ENCODE measurements at regions not wholly inside any gene's neighbourhood (a gene's known extent, or its start where the extent isn't known, plus 50 kb on each side); places are given as distances from the start of the nearest gene placed in this dataset.
"Not testable (repeated sequence)": the region's sequence is repeated elsewhere in the genome, so short reads cannot be mapped to it uniquely, and the experiment has no call there.

GRCh38 chr5:90285581-90285980 lies 124.0 kb downstream of the CETN3 start:
- DNase-seq (ENCODE audit: low spot score): no peak

GRCh38 chr5:90284375-90284774 lies 125.2 kb downstream of the CETN3 start:
- no peak for DNase-seq (ENCODE audit: low spot score)

- no peak for DNase-seq (ENCODE audit: low spot score)
These were observed 130.5 kb downstream of the CETN3 start for GRCh38 chr5:90279091-90279490.

GRCh38 chr5:90274216-90274615 lies 135.3 kb downstream of the CETN3 start:
- DNase-seq (ENCODE audit: low spot score): no peak

GRCh38 chr5:90267646-90268045 lies 141.9 kb downstream of the CETN3 start:
- DNase-seq (ENCODE audit: low spot score): no peak

- no peak for DNase-seq (ENCODE audit: low spot score)
These were observed 144.1 kb downstream of the CETN3 start for GRCh38 chr5:90265545-90265857.

- DNase-seq (ENCODE audit: low spot score): peak; percentile 41
These were observed 144.6 kb downstream of the CETN3 start for GRCh38 chr5:90264689-90265544.

- no peak for DNase-seq (ENCODE audit: low spot score)
These were observed 146.3 kb downstream of the CETN3 start for GRCh38 chr5:90263102-90263820.

GRCh38 chr5:90251447-90251846 lies 158.1 kb downstream of the CETN3 start:
- DNase-seq (ENCODE audit: low spot score): no peak

- no peak for DNase-seq (ENCODE audit: low spot score)
These were observed 160.9 kb downstream of the CETN3 start for GRCh38 chr5:90248640-90249039.

- not testable (repeated sequence) for DNase-seq (ENCODE audit: low spot score)
These were observed 165.7 kb downstream of the CETN3 start for GRCh38 chr5:90243848-90244247.

GRCh38 chr5:90233476-90233875 lies 176.1 kb downstream of the CETN3 start:
- no peak for DNase-seq (ENCODE audit: low spot score)

- no peak for DNase-seq (ENCODE audit: low spot score)
These were observed 177.9 kb downstream of the CETN3 start for GRCh38 chr5:90231688-90232087.

GRCh38 chr5:90227683-90228082 lies 181.9 kb downstream of the CETN3 start:
- no peak for DNase-seq (ENCODE audit: low spot score)

- no peak for DNase-seq (ENCODE audit: low spot score)
These were observed 183.0 kb downstream of the CETN3 start for GRCh38 chr5:90226433-90227099.

- no peak for DNase-seq (ENCODE audit: low spot score)
These were observed 185.2 kb downstream of the CETN3 start for GRCh38 chr5:90224342-90224741.

GRCh38 chr5:90223756-90224155 lies 185.8 kb downstream of the CETN3 start:
- no peak for DNase-seq (ENCODE audit: low spot score)

GRCh38 chr5:90221951-90222350 lies 187.6 kb downstream of the CETN3 start:
- DNase-seq (ENCODE audit: low spot score): no peak

- no peak for DNase-seq (ENCODE audit: low spot score)
These were observed 189.0 kb downstream of the CETN3 start for GRCh38 chr5:90220554-90220953.

GRCh38 chr5:90214991-90215390 lies 194.6 kb downstream of the CETN3 start:
- no peak for DNase-seq (ENCODE audit: low spot score)

GRCh38 chr5:90208323-90208722 lies 201.2 kb downstream of the CETN3 start:
- DNase-seq (ENCODE audit: low spot score): not testable (repeated sequence)

- DNase-seq (ENCODE audit: low spot score): peak; percentile 13
These were observed 207.6 kb downstream of the CETN3 start for GRCh38 chr5:90201923-90202322.
